Epithelial cell of proximal tubule (primary cell): ENCODE measurements at regions not wholly inside any gene's neighbourhood (a gene's known extent, or its start where the extent isn't known, plus 50 kb on each side); places are given as distances from the start of the nearest gene placed in this dataset.

Experiments
- DNase-seq: peaks from one replicate; pipeline ENCODE4 v3.0.0-alpha.2; 2011; ENCODE audit warnings: low read depth
- H3K4me3 ChIP-seq: 2 replicates; pipeline ENCODE4 v1.5.1; 2011; ENCODE audit warnings: low read depth, mild to moderate bottlenecking, low read length
- CTCF ChIP-seq: conservative IDR thresholded peaks from 2 replicates; pipeline ENCODE4 v1.5.1; 2012; ENCODE audit warnings: low read depth, mild to moderate bottlenecking, low read length

- TF ChIP-seq CTCF: no peak
- H3K4me3 ChIP-seq: no peak overlapping the region
- DNase-seq: no peak
Observed at GRCh38 chr2:177314722-177315264, 50.3 kb upstream of the NFE2L2 start.

- no peak for DNase-seq
- no peak overlapping the region for H3K4me3 ChIP-seq
- TF ChIP-seq CTCF: no peak
Observed at GRCh38 chr2:177315364-177315763, 50.8 kb upstream of the NFE2L2 start.

GRCh38 chr2:177316756-177317155 lies 52.2 kb upstream of the NFE2L2 start:
- H3K4me3 ChIP-seq: no peak overlapping the region
- TF ChIP-seq CTCF: no peak
- DNase-seq: no peak

GRCh38 chr2:177317443-177317842 lies 52.9 kb upstream of the NFE2L2 start:
- TF ChIP-seq CTCF: no peak
- DNase-seq: no peak
- H3K4me3 ChIP-seq: no peak overlapping the region

GRCh38 chr2:177317857-177318256 lies 53.3 kb upstream of the NFE2L2 start:
- no peak for TF ChIP-seq CTCF
- H3K4me3 ChIP-seq: no peak overlapping the region
- DNase-seq: no peak

- no peak for DNase-seq
- no peak for TF ChIP-seq CTCF
- H3K4me3 ChIP-seq: no peak overlapping the region
Observed at GRCh38 chr2:177318613-177319012, 54.1 kb upstream of the NFE2L2 start.

GRCh38 chr2:177320596-177320995 lies 56.1 kb upstream of the NFE2L2 start:
- no peak for TF ChIP-seq CTCF
- H3K4me3 ChIP-seq: no peak overlapping the region
- DNase-seq: no peak
